K562 (cell line): ENCODE measurements at regions not wholly inside any gene's neighbourhood (a gene's known extent, or its start where the extent isn't known, plus 50 kb on each side); places are given as distances from the start of the nearest gene placed in this dataset.

Experiments
- ATAC-seq: fragments of 200-7000 bp; cut with Tn5 transposase; 3 replicates; pipeline ENCODE4 v1.9.1; 2020; ENCODE audit warnings: moderate library complexity
- BruUV-seq: library from RNA; stranded (reverse); fragments of 400-500 nt; replicated peaks from 2 replicates; lab custom pipeline; 2021; lab: Mats Ljungman, UMichigan
- CTCF ChIA-PET: fragments of 300-600 bp; formaldehyde crosslinking; extraction: SDS; loops from one replicate; lab custom pipeline; 2021; ENCODE audit warnings: low intra/inter-chr PET ratio; lab: Yijun Ruan, JAX
- POLR2A ChIA-PET: fragments of 300-600, 350-650 bp; sonication (Branson Sonifier 250); formaldehyde crosslinking; extraction: SDS; loops from one replicate; lab custom pipeline; 2021; ENCODE audit warnings: antibody characterized with exemption, inconsistent platforms; lab: Yijun Ruan, JAX
- DNase-seq, 4 experiments: peaks; one replicate each; pipeline versions ENCODE4 v3.0.0 to v3.0.0-alpha.2; 2011 to 2018; ENCODE audit warnings: low spot score in 3 of 4, mixed read lengths in 3 of 4; ENCODE audit errors: extremely low read depth in 1 of 4
- FAIRE-seq: peaks from 2 replicates; lab custom pipeline; 2011; peaks lifted over from hg19 to GRCh38; lab: Jason Lieb, UNC
- H2AFZ ChIP-seq: 2 replicates; pipeline ENCODE4 v1.6.0; 2011; ENCODE audit warnings: low read depth, low read length, control low read depth, inconsistent platforms
- H3K27ac ChIP-seq: fragments of 200-600 bp; 3 replicates; pipeline ENCODE4 v1.8.0; 2011; ENCODE audit warnings: low read depth, mild to moderate bottlenecking, control low read depth, inconsistent platforms, low read length, moderate library complexity, mixed read lengths; ENCODE audit errors: extremely low read depth
- H3K27me3 ChIP-seq, 2 experiments: fragments of 300-600 bp in 1 of 2; 2 replicates in 1 of 2; 3 replicates in 1 of 2; pipeline versions ENCODE4 v1.6.0 to v1.8.0; 2011; ENCODE audit warnings: inconsistent platforms in 2 of 2, low read length in 2 of 2, mild to moderate bottlenecking in 1 of 2, mixed read lengths in 1 of 2, moderate library complexity in 1 of 2; ENCODE audit not compliant: control insufficient read depth in 2 of 2, insufficient read depth in 2 of 2
- H3K36me3 ChIP-seq: fragments of 300-600 bp; 3 replicates; pipeline ENCODE4 v1.8.0; 2011; ENCODE audit warnings: mild to moderate bottlenecking, low read length, inconsistent platforms; ENCODE audit not compliant: control insufficient read depth, insufficient read depth
- H3K4me1 ChIP-seq, 2 experiments: fragments of 200-600 bp in 1 of 2; replicated peaks in 1 of 2; 2 replicates in 1 of 2; 3 replicates in 1 of 2; pipeline versions ENCODE4 v1.5.1 to v1.8.0; 2011; ENCODE audit warnings: inconsistent platforms in 2 of 2, low read length in 2 of 2, mild to moderate bottlenecking in 1 of 2, mixed read lengths in 1 of 2, moderate library complexity in 1 of 2; ENCODE audit not compliant: control insufficient read depth in 2 of 2, insufficient read depth in 2 of 2
- H3K4me2 ChIP-seq: 2 replicates; pipeline ENCODE4 v1.6.1; 2011; ENCODE audit warnings: low read length, control low read depth, inconsistent platforms, mixed read lengths; ENCODE audit not compliant: insufficient read depth
- H3K4me3 ChIP-seq: fragments of 200-600 bp; sonication (generic), shearing (Covaris generic); 2 replicates; pipeline ENCODE4 v1.5.1; 2016; ENCODE audit warnings: control low read depth, inconsistent platforms
- H3K79me2 ChIP-seq: fragments of 200-600 bp; 3 replicates; pipeline ENCODE4 v1.8.0; 2011; ENCODE audit warnings: low read length, inconsistent platforms; ENCODE audit not compliant: control insufficient read depth, insufficient read depth
- H3K9ac ChIP-seq, 2 experiments: 2 replicates each; pipeline versions ENCODE4 v1.6.0 to v1.6.1; 2011; ENCODE audit warnings: low read depth in 2 of 2, low read length in 2 of 2, control low read depth in 1 of 2, inconsistent platforms in 1 of 2, mild to moderate bottlenecking in 1 of 2, mixed read lengths in 1 of 2; ENCODE audit not compliant: insufficient read depth in 1 of 2
- H3K9me1 ChIP-seq: one replicate; pipeline ENCODE4 v1.6.0; 2011; ENCODE audit warnings: inconsistent platforms, mild to moderate bottlenecking, low read length, moderate library complexity; ENCODE audit not compliant: control insufficient read depth, insufficient read depth
- H3K9me3 ChIP-seq: replicated peaks from 2 replicates; pipeline ENCODE4 v1.5.1; 2011; ENCODE audit warnings: low read depth, low read length, inconsistent platforms; ENCODE audit not compliant: control insufficient read depth, insufficient read depth
- H4K20me1 ChIP-seq: replicated peaks from 2 replicates; pipeline ENCODE4 v1.6.1; 2011; ENCODE audit warnings: low read length, inconsistent platforms, mixed read lengths; ENCODE audit not compliant: control insufficient read depth, insufficient read depth
- E2F6 ChIP-seq, 2 experiments: IDR thresholded peaks; 2 replicates each; pipeline ENCODE4 v1.6.1; 2011; ENCODE audit warnings: borderline replicate concordance in 1 of 2, control low read depth in 1 of 2, low read depth in 1 of 2, low read length in 1 of 2, mild to moderate bottlenecking in 1 of 2, mixed read lengths in 1 of 2, moderate library complexity in 1 of 2; ENCODE audit not compliant: insufficient read depth in 1 of 2, insufficient read length in 1 of 2, poor library complexity in 1 of 2, severe bottlenecking in 1 of 2; ENCODE audit errors: extremely low read depth in 1 of 2
- ELF4 ChIP-seq: fragments of 450-650 bp; formaldehyde crosslinking; IDR thresholded peaks from 2 replicates; pipeline ENCODE4 v1.4.0; 2022; ENCODE audit warnings: missing genetic modification characterization
- KHSRP ChIP-seq: fragments of 450-650 bp; IDR thresholded peaks from 2 replicates; pipeline ENCODE4 v1.6.1; 2017
- NKRF ChIP-seq: fragments of 450-650 bp; IDR thresholded peaks from 2 replicates; pipeline ENCODE4 v1.6.1; 2016; ENCODE audit warnings: borderline replicate concordance
- RNF219 ChIP-seq: fragments of 250-450 bp; sonication (Bioruptor Pico); IDR thresholded peaks from 2 replicates; pipeline ENCODE4 v1.5.0; 2022; ENCODE audit warnings: mild to moderate bottlenecking
- WGBS: fragments of 100-300 bp; shearing (Covaris generic); methylation state at CpG from one replicate; pipeline ENCODE4 v1.1.6; 2016; ENCODE audit warnings: low coverage, mixed read lengths; ENCODE audit not compliant: insufficient coverage; ENCODE audit errors: missing lambda C conversion rate; 5-methylcytosine and 5-hydroxymethylcytosine counted together
- in situ Hi-C: fragments of 300-500 bp; cut with MboI; formaldehyde crosslinking; loops from 4 replicates; pipeline ENCODE4 v1.15.0; 2018; ENCODE audit warnings: inconsistent platforms, mixed read lengths
- intact Hi-C: fragments of 100-400 bp; cut with micrococcal nuclease; formaldehyde crosslinking; loops from 2 replicates; pipeline ENCODE4 v1.14.2; 2022

- Histone ChIP-seq H3K4me1 (no peaks in the 10 kb centered on the region), H3K27ac (no peak overlapping the region), H3K36me3 (no peaks in the 10 kb centered on the region), H3K9me3 (no peaks in the 10 kb centered on the region), H3K9me1 (no peaks in the 10 kb centered on the region), H3K79me2 (no peaks in the 10 kb centered on the region), H3K4me3 (no peak overlapping the region), H3K9ac (no peak overlapping the region), H3K4me2 (no peak overlapping the region), H2AFZ (no peak overlapping the region), H3K27me3 (no peaks in the 10 kb centered on the region), H4K20me1 (no peaks in the 10 kb centered on the region)
- DNase-seq (no peak), FAIRE-seq (no peak), ATAC-seq (no peak)
- in situ Hi-C loops (no loop called here), intact Hi-C loops (no loop called here)
- BruUV-seq, result no TSS peak
- TF ChIP-seq ELF4, result no peak
- no peak for TF ChIP-seq KHSRP
- no peak for TF ChIP-seq RNF219
- TF ChIP-seq NKRF, result no peak
- no peak for TF ChIP-seq E2F6 (IDR thresholded peaks at IDR 0.05; ENCODE audit: borderline replicate concordance in 1 of 2, extremely low read depth in 1 of 2, insufficient read depth in 1 of 2, insufficient read length in 1 of 2, low read depth in 1 of 2, low read length in 1 of 2, poor library complexity in 1 of 2, severe bottlenecking in 1 of 2)
- WGBS, result 0% methylated on average over 2 of the region's 2 CpGs
- POLR2A ChIA-PET, result no interaction called here
- CTCF ChIA-PET, result no interaction called here
Observed at GRCh38 chr3:86624192-86624591, 366.8 kb downstream of the VGLL3 start.
